Caco-2 (cell line): ENCODE measurements at regions not wholly inside any gene's neighbourhood (a gene's known extent, or its start where the extent isn't known, plus 50 kb on each side); places are given as distances from the start of the nearest gene placed in this dataset.
A peak's percentile ranks its signal among the peaks of the same experiment; 100 is the strongest.

Experiments
- BruUV-seq: library from RNA; stranded (reverse); fragments of 400-500 nt; replicated peaks from 2 replicates; lab custom pipeline; 2021; lab: Mats Ljungman, UMichigan
- CTCF ChIA-PET: fragments of 300-600 bp; sonication (Branson Sonifier 250); formaldehyde crosslinking; loops from one replicate; lab custom pipeline; 2022; ENCODE audit warnings: antibody characterized with exemption; lab: Charles Lee
- POLR2A ChIA-PET: fragments of 300-600 bp; sonication (Branson Sonifier 250); formaldehyde crosslinking; loops from one replicate; lab custom pipeline; 2022; ENCODE audit warnings: antibody characterized with exemption; lab: Charles Lee
- DNase-seq, 2 experiments: peaks; one replicate each; pipeline versions ENCODE4 v3.0.0 to v3.0.0-alpha.2; 2020 to 2022
- H3K27me3 ChIP-seq: replicated peaks from 2 replicates; pipeline ENCODE4 v1.6.0; 2011; ENCODE audit warnings: low read length; ENCODE audit not compliant: control insufficient read depth, insufficient read depth
- H3K36me3 ChIP-seq: 2 replicates; pipeline ENCODE4 v1.5.1; 2011; ENCODE audit warnings: low read length; ENCODE audit not compliant: control insufficient read depth, insufficient read depth
- H3K4me1 ChIP-seq: fragments of 250-450 bp; sonication (Bioruptor Pico); 2 replicates; pipeline ENCODE4 v1.5.1; 2020; ENCODE audit warnings: mild to moderate bottlenecking
- H3K4me3 ChIP-seq: 2 replicates; pipeline ENCODE4 v1.5.1; 2011; ENCODE audit warnings: low read depth, mild to moderate bottlenecking, control low read depth, low read length
- H3K9me3 ChIP-seq: fragments of 250-450 bp; sonication (Bioruptor Pico); 2 replicates; pipeline ENCODE4 v1.5.1; 2020; ENCODE audit warnings: mild to moderate bottlenecking, moderate library complexity
- H3K27ac Mint-ChIP-seq: one replicate; pipeline ENCODE4 v1.8.0; 2022; ENCODE audit warnings: mixed read lengths; ENCODE audit not compliant: unreplicated experiment
- H3K27me3 Mint-ChIP-seq: one replicate; pipeline ENCODE4 v1.8.0; 2022; ENCODE audit warnings: mixed read lengths; ENCODE audit not compliant: insufficient read depth, unreplicated experiment
- H3K36me3 Mint-ChIP-seq: one replicate; pipeline ENCODE4 v1.8.0; 2022; ENCODE audit warnings: mild to moderate bottlenecking, mixed read lengths; ENCODE audit not compliant: insufficient read depth, unreplicated experiment
- H3K4me1 Mint-ChIP-seq: one replicate; pipeline ENCODE4 v1.8.0; 2022; ENCODE audit warnings: low read depth, mixed read lengths; ENCODE audit not compliant: unreplicated experiment
- H3K4me3 Mint-ChIP-seq: one replicate; pipeline ENCODE4 v1.8.0; 2022; ENCODE audit warnings: mild to moderate bottlenecking, moderate library complexity, mixed read lengths; ENCODE audit not compliant: unreplicated experiment
- H3K9me3 Mint-ChIP-seq: one replicate; pipeline ENCODE4 v1.8.0; 2022; ENCODE audit warnings: mixed read lengths; ENCODE audit not compliant: unreplicated experiment
- intact Hi-C: fragments of 100-400 bp; cut with micrococcal nuclease; formaldehyde crosslinking; loops from one replicate; pipeline ENCODE4 v1.10.0; 2022; ENCODE audit not compliant: unreplicated experiment
- TF ChIP-seq, protein P1 (sequence below), 2 experiments: fragments of 200-600 bp in 1 of 2; IDR thresholded peaks; 1 replicate in 1 of 2; 2 replicates in 1 of 2; pipeline versions ENCODE4 v1.5.1 to v1.8.0; 2011 to 2022; ENCODE audit warnings: antibody characterized with exemption in 1 of 2, control low read depth in 1 of 2, inconsistent platforms in 1 of 2, low read depth in 1 of 2, low read length in 1 of 2, mild to moderate bottlenecking in 1 of 2, moderate library complexity in 1 of 2; ENCODE audit not compliant: insufficient read depth in 1 of 2, severe bottlenecking in 1 of 2, unreplicated experiment in 1 of 2

DNA sequence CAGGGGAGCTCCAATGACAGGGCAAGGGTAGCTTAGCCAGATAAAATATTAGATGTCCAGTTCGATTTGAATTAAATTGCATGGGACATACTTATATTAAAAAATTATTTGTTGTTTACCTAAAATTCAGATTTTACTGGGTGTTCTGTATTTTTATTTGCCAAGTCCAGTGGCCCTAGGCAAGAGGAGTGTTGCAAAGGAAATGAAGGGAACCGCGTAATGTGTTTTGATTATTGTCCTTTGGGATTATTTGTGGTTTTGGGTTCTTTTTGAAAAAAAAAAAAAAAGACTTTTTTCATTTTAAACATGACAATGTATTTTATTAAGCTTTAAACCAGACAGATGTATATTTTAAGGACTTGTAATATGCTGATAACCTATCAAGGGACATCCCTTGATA is 179.3 kb downstream of the C9orf152 start:
- TF ChIP-seq, protein P1, sequence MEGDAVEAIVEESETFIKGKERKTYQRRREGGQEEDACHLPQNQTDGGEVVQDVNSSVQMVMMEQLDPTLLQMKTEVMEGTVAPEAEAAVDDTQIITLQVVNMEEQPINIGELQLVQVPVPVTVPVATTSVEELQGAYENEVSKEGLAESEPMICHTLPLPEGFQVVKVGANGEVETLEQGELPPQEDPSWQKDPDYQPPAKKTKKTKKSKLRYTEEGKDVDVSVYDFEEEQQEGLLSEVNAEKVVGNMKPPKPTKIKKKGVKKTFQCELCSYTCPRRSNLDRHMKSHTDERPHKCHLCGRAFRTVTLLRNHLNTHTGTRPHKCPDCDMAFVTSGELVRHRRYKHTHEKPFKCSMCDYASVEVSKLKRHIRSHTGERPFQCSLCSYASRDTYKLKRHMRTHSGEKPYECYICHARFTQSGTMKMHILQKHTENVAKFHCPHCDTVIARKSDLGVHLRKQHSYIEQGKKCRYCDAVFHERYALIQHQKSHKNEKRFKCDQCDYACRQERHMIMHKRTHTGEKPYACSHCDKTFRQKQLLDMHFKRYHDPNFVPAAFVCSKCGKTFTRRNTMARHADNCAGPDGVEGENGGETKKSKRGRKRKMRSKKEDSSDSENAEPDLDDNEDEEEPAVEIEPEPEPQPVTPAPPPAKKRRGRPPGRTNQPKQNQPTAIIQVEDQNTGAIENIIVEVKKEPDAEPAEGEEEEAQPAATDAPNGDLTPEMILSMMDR (IDR thresholded peaks at IDR 0.05; ENCODE audit: insufficient read depth in 1 of 2, low read depth in 1 of 2, low read length in 1 of 2, severe bottlenecking in 1 of 2, unreplicated experiment in 1 of 2) = no peak
- no peak overlapping the region for H3K4me3 Mint-ChIP-seq
- CTCF ChIA-PET = interaction anchor here (1.0 kb wide), 1 partner anchor 11 kb away, joined by 3 read pairs; no protein-coding TSS in a partner anchor

DNA sequence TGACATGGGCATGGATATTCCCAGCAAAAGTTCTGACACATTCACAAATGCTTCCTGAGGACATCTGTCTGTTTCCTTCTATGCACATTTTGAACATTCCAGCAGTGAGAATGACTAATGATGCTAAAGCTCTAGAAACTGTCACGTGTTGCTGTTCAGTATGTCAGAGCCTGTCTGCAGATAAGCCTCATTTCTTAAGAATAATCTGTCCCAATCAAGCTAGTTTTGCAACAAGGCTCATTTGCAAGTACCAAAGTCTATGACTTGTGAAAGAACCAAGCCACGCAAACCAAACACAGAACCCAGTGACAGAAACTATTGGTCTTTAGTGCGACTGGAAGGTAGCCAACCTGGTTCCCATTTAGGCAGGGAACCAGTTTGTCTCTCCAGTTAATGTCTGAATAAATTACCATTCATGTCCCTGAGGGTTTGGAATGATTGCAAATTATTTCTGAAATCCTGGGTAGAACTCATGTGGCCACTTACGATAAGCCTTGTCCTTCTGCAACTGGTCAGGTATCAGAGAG is 178.5 kb downstream of the C9orf152 start:
- no TSS peak for BruUV-seq

More for the DNA sequence above, 179.3 kb downstream of the C9orf152 start:
- no peak overlapping the region for H3K27ac Mint-ChIP-seq
- H3K4me1 Mint-ChIP-seq = peaks cover 18% of the 10 kb centered on the region
- Histone ChIP-seq H3K27me3 (no peaks in the 10 kb centered on the region), H3K4me3 (no peak overlapping the region), H3K36me3 (no peaks in the 10 kb centered on the region), H3K4me1 (peaks cover 46% of the 10 kb centered on the region), H3K9me3 (no peaks in the 10 kb centered on the region)
- intact Hi-C loops = loop anchor here (1.0 kb wide), 1 partner anchor 21 kb away; no protein-coding TSS in a partner anchor
- DNase-seq = no peak
- BruUV-seq = no TSS peak
- H3K27me3 Mint-ChIP-seq = no peaks in the 10 kb centered on the region
- H3K9me3 Mint-ChIP-seq = no peaks in the 10 kb centered on the region
- POLR2A ChIA-PET = no interaction called here
- H3K36me3 Mint-ChIP-seq = no peaks in the 10 kb centered on the region

DNA sequence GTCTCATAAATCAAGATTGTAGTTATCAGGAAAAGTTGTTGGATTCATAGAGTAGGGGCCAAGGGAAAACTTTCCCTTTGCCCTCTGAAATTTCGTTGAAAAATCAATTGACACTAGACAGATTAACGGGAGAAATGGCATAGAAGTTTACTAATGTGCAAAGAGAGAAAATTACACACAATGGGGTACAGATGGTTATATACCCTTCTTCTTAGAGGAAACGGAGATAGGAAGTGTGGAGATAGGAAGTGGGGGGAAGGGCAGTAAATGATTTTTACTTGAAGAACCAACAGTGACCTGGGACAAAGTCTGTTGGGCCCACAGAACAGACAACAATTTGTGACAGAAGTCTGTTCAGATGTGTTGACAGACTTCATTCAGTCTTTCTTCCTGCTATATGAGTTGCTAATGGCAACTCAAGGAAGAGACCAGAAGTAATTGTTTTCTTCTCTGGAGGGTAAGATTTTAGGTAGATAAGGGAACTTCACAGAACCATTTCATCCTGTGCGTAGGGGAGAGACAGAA is 177.9 kb downstream of the C9orf152 start:
- DNase-seq = no peak
- no TSS peak for BruUV-seq
- TF ChIP-seq, protein P1 (IDR thresholded peaks at IDR 0.05; ENCODE audit: insufficient read depth in 1 of 2, low read depth in 1 of 2, low read length in 1 of 2, severe bottlenecking in 1 of 2, unreplicated experiment in 1 of 2) = no peak
- Histone ChIP-seq H3K9me3 (no peaks in the 10 kb centered on the region), H3K4me3 (no peak overlapping the region), H3K4me1 (peaks cover 51% of the 10 kb centered on the region), H3K27me3 (no peaks in the 10 kb centered on the region), H3K36me3 (no peaks in the 10 kb centered on the region)
- peak overlapping the region; percentile 16 for H3K4me3 Mint-ChIP-seq
- no peaks in the 10 kb centered on the region for H3K36me3 Mint-ChIP-seq
- H3K27ac Mint-ChIP-seq = peak overlapping the region; percentile 62
- no peaks in the 10 kb centered on the region for H3K27me3 Mint-ChIP-seq
- intact Hi-C loops = loop anchor here (1.0 kb wide), 1 partner anchor 19 kb away; no protein-coding TSS in a partner anchor
- POLR2A ChIA-PET = interaction anchor here (0.6 kb wide), 1 partner anchor 58 kb away, joined by 4 read pairs; no protein-coding TSS in a partner anchor
- H3K4me1 Mint-ChIP-seq = peaks cover 18% of the 10 kb centered on the region
- no peaks in the 10 kb centered on the region for H3K9me3 Mint-ChIP-seq
- CTCF ChIA-PET = interaction anchor here (0.6 to 1.0 kb wide), 2 partner anchors 10 to 172 kb away, joined by 3 read pairs; no protein-coding TSS in a partner anchor

More for the DNA sequence above, 178.5 kb downstream of the C9orf152 start:
- TF ChIP-seq, protein P1 (IDR thresholded peaks at IDR 0.05; ENCODE audit: insufficient read depth in 1 of 2, low read depth in 1 of 2, low read length in 1 of 2, severe bottlenecking in 1 of 2, unreplicated experiment in 1 of 2) = no peak
- Mint-ChIP-seq H3K4me1 (peaks cover 18% of the 10 kb centered on the region), H3K9me3 (no peaks in the 10 kb centered on the region), H3K36me3 (no peaks in the 10 kb centered on the region), H3K4me3 (peak overlapping the region; percentile 16), H3K27ac (peak overlapping the region; percentile 62), H3K27me3 (no peaks in the 10 kb centered on the region)
- H3K4me3 ChIP-seq = no peak overlapping the region
- no peaks in the 10 kb centered on the region for H3K27me3 ChIP-seq
- ChIA-PET CTCF (interaction anchor here (0.6 to 1.0 kb wide), 2 partner anchors 11 to 171 kb away, joined by 3 read pairs; no protein-coding TSS in a partner anchor), POLR2A (interaction anchor here (0.6 kb wide), 1 partner anchor 59 kb away, joined by 4 read pairs; no protein-coding TSS in a partner anchor)
- DNase-seq = peak; percentile 71 to 74
- no peaks in the 10 kb centered on the region for H3K9me3 ChIP-seq
- H3K36me3 ChIP-seq = no peaks in the 10 kb centered on the region
- peaks cover 51% of the 10 kb centered on the region for H3K4me1 ChIP-seq
- intact Hi-C loops = loop anchor here (1.0 kb wide), 1 partner anchor 20 kb away; no protein-coding TSS in a partner anchor
